Esophagus muscularis mucosa (tissue), 4 donors: ENCODE measurements at regions not wholly inside any gene's neighbourhood (a gene's known extent, or its start where the extent isn't known, plus 50 kb on each side); places are given as distances from the start of the nearest gene placed in this dataset.
A peak's percentile ranks its signal among the peaks of the same experiment; 100 is the strongest.

ENCODE experiments used
- DNase-seq: peaks from one replicate; pipeline ENCODE4 v3.0.0-alpha.2; 2017; ENCODE audit errors: extremely low spot score
- H3K27ac ChIP-seq, 4 donors: fragments of 200-600 bp; sonication (generic); replicated peaks in 1 of 4; 1 replicate in 3 of 4; 2 replicates in 1 of 4; pipeline ENCODE4 v1.5.1; 2016 to 2019; ENCODE audit warnings: mild to moderate bottlenecking in 1 of 4
- H3K27me3 ChIP-seq, 4 donors: fragments of 200-600 bp; sonication (generic); one replicate each; pipeline versions ENCODE4 v1.5.1 to v1.6.0; 2016 to 2019
- H3K36me3 ChIP-seq, 4 donors: fragments of 200-600 bp; sonication (generic); one replicate each; pipeline ENCODE4 v1.5.1; 2016 to 2019
- H3K4me1 ChIP-seq, 4 donors: fragments of 200-600 bp; sonication (generic); one replicate each; pipeline ENCODE4 v1.5.1; 2016 to 2019
- H3K4me3 ChIP-seq, 4 donors: fragments of 200-600 bp; sonication (generic); 1 replicate in 2 of 4; 2 replicates in 2 of 4; pipeline ENCODE4 v1.5.1; 2016 to 2019; ENCODE audit warnings: mild to moderate bottlenecking in 4 of 4, moderate library complexity in 1 of 4
- H3K9me3 ChIP-seq, 4 donors: fragments of 200-600 bp; sonication (generic); 1 replicate in 3 of 4; 2 replicates in 1 of 4; pipeline ENCODE4 v1.5.1; 2016 to 2019
- EP300 ChIP-seq: sonication (generic); formaldehyde crosslinking; IDR thresholded peaks from one replicate; pipeline ENCODE4 v1.6.1; 2017; ENCODE audit warnings: antibody characterized with exemption
- POLR2A ChIP-seq: fragments of 450-650 bp; IDR thresholded peaks from one replicate; pipeline ENCODE4 v1.6.1; 2017; ENCODE audit warnings: antibody characterized with exemption, moderate library complexity, mild to moderate bottlenecking, low read depth
- POLR2AphosphoS5 ChIP-seq, 2 donors: sonication (generic); formaldehyde crosslinking; IDR thresholded peaks; one replicate each; pipeline ENCODE4 v1.6.1; 2017; ENCODE audit warnings: antibody characterized with exemption in 2 of 2
- WGBS: methylation state at CpG from one replicate; pipeline ENCODE4 v1.1.5; 2018; 5-methylcytosine and 5-hydroxymethylcytosine counted together
- intact Hi-C: fragments of 100-400 bp; cut with DNase I; formaldehyde crosslinking; loops from one replicate; pipeline ENCODE4 v1.15.1; 2023
- TF ChIP-seq, protein P1 (sequence below), 3 experiments: fragments of 200-600 bp in 2 of 3; fragments of 450-650 bp in 1 of 3; sonication (generic) in 2 of 3; IDR thresholded peaks; one replicate each; pipeline ENCODE4 v1.5.1; 2017 to 2019; ENCODE audit warnings: antibody characterized with exemption in 3 of 3, mild to moderate bottlenecking in 2 of 3, moderate library complexity in 1 of 3

DNA sequence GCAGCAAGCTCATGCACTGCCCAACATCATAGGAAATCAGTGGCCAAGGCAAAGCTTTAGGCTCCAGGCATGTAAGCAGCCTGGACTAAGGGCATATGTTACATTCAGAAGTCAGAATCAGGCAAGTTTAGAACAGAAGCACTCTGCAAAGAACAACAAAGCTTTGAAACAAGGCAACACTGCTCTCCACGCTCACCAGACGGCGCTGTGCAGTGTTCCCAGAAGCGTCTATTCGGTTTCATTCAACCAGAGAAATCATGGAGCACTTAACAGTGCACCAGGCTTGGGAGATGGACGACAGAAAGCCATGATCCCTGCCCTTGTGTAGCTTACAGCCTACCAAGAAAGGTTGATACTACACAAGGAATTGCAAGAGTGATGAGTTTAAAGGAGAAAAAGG lies 555.8 kb downstream of the BUD13 start:
- no peaks in the 10 kb centered on the region for H3K36me3 ChIP-seq
- DNase-seq: no peak
- intact Hi-C loops: no loop called here

GRCh38 chr11:116215471-116216113 lies 557.2 kb downstream of the BUD13 start:
- H3K4me1 ChIP-seq: no peaks in the 10 kb centered on the region
- intact Hi-C loops: no loop called here
- no peak overlapping the region for H3K27ac ChIP-seq
- H3K36me3 ChIP-seq: no peaks in the 10 kb centered on the region
- WGBS: 79% methylated on average over 4 of the region's 4 CpGs
- H3K27me3 ChIP-seq: no peaks in the 10 kb centered on the region
- no peak for DNase-seq
- H3K9me3 ChIP-seq: no peaks in the 10 kb centered on the region
- H3K4me3 ChIP-seq: no peak overlapping the region
- TF ChIP-seq, protein P1, sequence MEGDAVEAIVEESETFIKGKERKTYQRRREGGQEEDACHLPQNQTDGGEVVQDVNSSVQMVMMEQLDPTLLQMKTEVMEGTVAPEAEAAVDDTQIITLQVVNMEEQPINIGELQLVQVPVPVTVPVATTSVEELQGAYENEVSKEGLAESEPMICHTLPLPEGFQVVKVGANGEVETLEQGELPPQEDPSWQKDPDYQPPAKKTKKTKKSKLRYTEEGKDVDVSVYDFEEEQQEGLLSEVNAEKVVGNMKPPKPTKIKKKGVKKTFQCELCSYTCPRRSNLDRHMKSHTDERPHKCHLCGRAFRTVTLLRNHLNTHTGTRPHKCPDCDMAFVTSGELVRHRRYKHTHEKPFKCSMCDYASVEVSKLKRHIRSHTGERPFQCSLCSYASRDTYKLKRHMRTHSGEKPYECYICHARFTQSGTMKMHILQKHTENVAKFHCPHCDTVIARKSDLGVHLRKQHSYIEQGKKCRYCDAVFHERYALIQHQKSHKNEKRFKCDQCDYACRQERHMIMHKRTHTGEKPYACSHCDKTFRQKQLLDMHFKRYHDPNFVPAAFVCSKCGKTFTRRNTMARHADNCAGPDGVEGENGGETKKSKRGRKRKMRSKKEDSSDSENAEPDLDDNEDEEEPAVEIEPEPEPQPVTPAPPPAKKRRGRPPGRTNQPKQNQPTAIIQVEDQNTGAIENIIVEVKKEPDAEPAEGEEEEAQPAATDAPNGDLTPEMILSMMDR (IDR thresholded peaks at IDR 0.05): no peak
- no peak for TF ChIP-seq POLR2AphosphoS5 (IDR thresholded peaks at IDR 0.05)
- TF ChIP-seq EP300: no peak
- TF ChIP-seq POLR2A: no peak

More for the DNA sequence above, 555.8 kb downstream of the BUD13 start:
- Histone ChIP-seq H3K9me3 (no peaks in the 10 kb centered on the region), H3K4me3 (no peak overlapping the region), H3K27me3 (no peaks in the 10 kb centered on the region), H3K4me1 (no peaks in the 10 kb centered on the region), H3K27ac (no peak overlapping the region)
- WGBS: 11% methylated on average over 6 of the region's 6 CpGs
- TF ChIP-seq, protein P1 (IDR thresholded peaks at IDR 0.05): peak; percentile 55 to 59 (median 56)
- TF ChIP-seq POLR2AphosphoS5 (IDR thresholded peaks at IDR 0.05): no peak

DNA sequence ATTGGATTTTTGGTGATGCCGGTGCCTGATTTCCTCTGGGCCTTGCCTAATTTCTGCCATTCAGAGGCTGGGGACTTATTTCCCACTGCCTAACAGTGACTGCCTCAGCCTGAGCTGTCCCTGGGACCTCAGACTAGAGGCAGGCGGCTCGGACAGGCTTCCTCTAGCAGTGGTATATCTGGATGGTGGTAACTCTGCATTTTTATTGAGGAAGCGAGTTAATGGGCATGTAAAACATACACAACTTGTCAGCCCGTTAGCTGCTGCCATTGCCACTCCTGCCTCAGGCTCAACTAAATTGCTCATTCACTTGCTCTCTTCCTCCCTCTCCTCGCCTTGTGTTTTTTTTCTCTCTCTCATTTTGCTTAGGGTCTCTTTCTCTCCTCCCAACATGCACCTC lies 561.6 kb downstream of the BUD13 start:
- TF ChIP-seq, protein P1 (IDR thresholded peaks at IDR 0.05): no peak
- Histone ChIP-seq H3K27me3 (peaks cover 0 to 13% (median 0%) of the 10 kb centered on the region in 4 donors), H3K4me3 (no peak overlapping the region), H3K4me1 (no peaks in the 10 kb centered on the region), H3K27ac (no peak overlapping the region), H3K36me3 (no peaks in the 10 kb centered on the region), H3K9me3 (no peaks in the 10 kb centered on the region)
- 82% methylated on average over 6 of the region's 6 CpGs for WGBS
- DNase-seq: no peak
- intact Hi-C loops: no loop called here

DNA sequence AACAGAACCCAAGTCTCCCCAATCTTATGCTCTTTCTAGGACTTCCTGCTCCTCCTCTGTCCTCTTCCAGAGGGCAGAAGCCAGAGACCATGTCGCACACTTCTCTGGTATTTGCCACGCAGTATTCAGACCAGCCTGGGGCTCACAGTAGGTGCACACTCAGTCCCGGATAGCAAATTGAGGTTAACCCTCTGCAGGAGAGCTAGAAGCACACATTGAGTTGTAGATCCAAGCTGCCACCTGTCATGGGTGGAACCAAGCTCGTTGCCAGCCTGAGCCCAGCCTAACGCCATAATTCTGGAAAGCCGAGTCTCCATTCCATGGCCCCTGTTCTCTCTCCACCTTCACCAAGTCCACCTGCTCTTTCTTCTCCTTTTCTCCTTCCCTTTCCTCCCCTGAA lies 562.1 kb downstream of the BUD13 start:
- no peaks in the 10 kb centered on the region for H3K4me1 ChIP-seq
- WGBS: 81% methylated on average over 6 of the region's 6 CpGs
- no peak overlapping the region for H3K4me3 ChIP-seq
- intact Hi-C loops: no loop called here
- no peaks in the 10 kb centered on the region for H3K36me3 ChIP-seq
- H3K27me3 ChIP-seq: peaks cover 0 to 13% (median 0%) of the 10 kb centered on the region in 4 donors
- no peak overlapping the region for H3K27ac ChIP-seq
- TF ChIP-seq POLR2AphosphoS5 (IDR thresholded peaks at IDR 0.05): no peak
- TF ChIP-seq POLR2A: no peak
- no peak for TF ChIP-seq EP300
- TF ChIP-seq, protein P1 (IDR thresholded peaks at IDR 0.05): no peak
- no peaks in the 10 kb centered on the region for H3K9me3 ChIP-seq
- DNase-seq: no peak

- 94% methylated on average over 1 of the region's 1 CpG for WGBS
- no peaks in the 10 kb centered on the region for H3K36me3 ChIP-seq
- H3K27ac ChIP-seq: no peak overlapping the region
- H3K9me3 ChIP-seq: no peaks in the 10 kb centered on the region
- peaks cover 0 to 13% (median 0%) of the 10 kb centered on the region in 4 donors for H3K27me3 ChIP-seq
- TF ChIP-seq POLR2AphosphoS5 (IDR thresholded peaks at IDR 0.05) (no peak), EP300 (no peak), POLR2A (no peak)
- TF ChIP-seq, protein P1 (IDR thresholded peaks at IDR 0.05): no peak
- no peak overlapping the region for H3K4me3 ChIP-seq
- DNase-seq: no peak
- intact Hi-C loops: no loop called here
- H3K4me1 ChIP-seq: no peaks in the 10 kb centered on the region
Measured at GRCh38 chr11:116209255-116209654, 563.5 kb downstream of the BUD13 start.
